MCF 10A (cell line): ENCODE measurements at regions not wholly inside any gene's neighbourhood (a gene's known extent, or its start where the extent isn't known, plus 50 kb on each side); places are given as distances from the start of the nearest gene placed in this dataset.

ENCODE experiments used
- BruUV-seq: library from RNA; stranded (reverse); fragments of 400-500 nt; replicated peaks from 2 replicates; lab custom pipeline; 2021; lab: Mats Ljungman, UMichigan
- CTCF ChIA-PET: fragments of 300-600 bp; sonication (Branson Sonifier 250); formaldehyde crosslinking; extraction: SDS; loops from one replicate; lab custom pipeline; 2021; ENCODE audit warnings: antibody characterized with exemption, inconsistent platforms; lab: Yijun Ruan, JAX
- POLR2A ChIA-PET: fragments of 300-600, 350-650 bp; sonication (Branson Sonifier 250); formaldehyde crosslinking; extraction: SDS; loops from one replicate; lab custom pipeline; 2020; ENCODE audit warnings: antibody characterized with exemption, inconsistent platforms; lab: Yijun Ruan, JAX
- DNase-seq: peaks from one replicate; pipeline ENCODE4 v3.0.0-alpha.2; 2018; ENCODE audit not compliant: unreplicated experiment
- H3K27ac Mint-ChIP-seq: one replicate; pipeline ENCODE4 v1.8.0; 2022; ENCODE audit warnings: mild to moderate bottlenecking, low read depth, mixed read lengths; ENCODE audit not compliant: unreplicated experiment
- H3K27me3 Mint-ChIP-seq: one replicate; pipeline ENCODE4 v1.8.0; 2022; ENCODE audit warnings: mixed read lengths; ENCODE audit not compliant: insufficient read depth, unreplicated experiment
- H3K36me3 Mint-ChIP-seq: one replicate; pipeline ENCODE4 v1.8.0; 2022; ENCODE audit warnings: mild to moderate bottlenecking, moderate library complexity, mixed read lengths; ENCODE audit not compliant: insufficient read depth, unreplicated experiment
- H3K4me1 Mint-ChIP-seq: one replicate; pipeline ENCODE4 v1.8.0; 2022; ENCODE audit warnings: mixed read lengths; ENCODE audit not compliant: insufficient read depth, unreplicated experiment
- H3K4me3 Mint-ChIP-seq: one replicate; pipeline ENCODE4 v1.8.0; 2022; ENCODE audit warnings: mild to moderate bottlenecking, moderate library complexity, mixed read lengths; ENCODE audit not compliant: unreplicated experiment
- H3K9me3 Mint-ChIP-seq: one replicate; pipeline ENCODE4 v1.8.0; 2022; ENCODE audit warnings: mixed read lengths; ENCODE audit not compliant: unreplicated experiment
- intact Hi-C: fragments of 100-400 bp; cut with micrococcal nuclease; formaldehyde crosslinking; loops from 2 replicates; pipeline ENCODE4 v1.14.1; 2022
- TF ChIP-seq, protein P1 (sequence below): fragments of 200-600 bp; IDR thresholded peaks from one replicate; pipeline ENCODE4 v1.8.0; 2022; ENCODE audit warnings: antibody characterized with exemption, mild to moderate bottlenecking; ENCODE audit not compliant: unreplicated experiment

DNA sequence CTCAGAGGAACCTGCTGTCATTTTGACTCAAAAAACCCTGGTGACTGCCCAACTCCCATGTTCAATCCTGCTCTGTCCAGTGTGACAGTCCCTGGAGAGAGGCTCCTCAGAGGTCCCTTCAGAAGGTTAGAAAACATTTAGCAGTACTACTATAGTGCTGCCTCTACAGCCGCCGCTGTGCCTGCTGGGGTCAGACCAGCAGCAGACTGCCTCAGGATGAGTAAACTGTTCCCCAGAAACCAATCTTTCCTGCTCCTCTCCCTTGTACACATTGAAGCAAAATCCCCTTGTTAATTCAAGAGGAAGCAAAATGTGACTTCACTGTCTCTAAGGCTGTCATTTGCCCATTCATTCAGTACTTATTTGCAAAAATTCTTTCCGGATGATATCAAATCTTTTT is 94.8 kb upstream of the SMARCA2 start:
- Mint-ChIP-seq H3K4me3 (no peak overlapping the region), H3K4me1 (peaks cover 19% of the 10 kb centered on the region), H3K9me3 (no peaks in the 10 kb centered on the region), H3K27me3 (peaks cover 45% of the 10 kb centered on the region), H3K36me3 (no peaks in the 10 kb centered on the region), H3K27ac (no peak overlapping the region)
- POLR2A ChIA-PET = no interaction called here
- no peak for DNase-seq
- no TSS peak for BruUV-seq
- TF ChIP-seq, protein P1, sequence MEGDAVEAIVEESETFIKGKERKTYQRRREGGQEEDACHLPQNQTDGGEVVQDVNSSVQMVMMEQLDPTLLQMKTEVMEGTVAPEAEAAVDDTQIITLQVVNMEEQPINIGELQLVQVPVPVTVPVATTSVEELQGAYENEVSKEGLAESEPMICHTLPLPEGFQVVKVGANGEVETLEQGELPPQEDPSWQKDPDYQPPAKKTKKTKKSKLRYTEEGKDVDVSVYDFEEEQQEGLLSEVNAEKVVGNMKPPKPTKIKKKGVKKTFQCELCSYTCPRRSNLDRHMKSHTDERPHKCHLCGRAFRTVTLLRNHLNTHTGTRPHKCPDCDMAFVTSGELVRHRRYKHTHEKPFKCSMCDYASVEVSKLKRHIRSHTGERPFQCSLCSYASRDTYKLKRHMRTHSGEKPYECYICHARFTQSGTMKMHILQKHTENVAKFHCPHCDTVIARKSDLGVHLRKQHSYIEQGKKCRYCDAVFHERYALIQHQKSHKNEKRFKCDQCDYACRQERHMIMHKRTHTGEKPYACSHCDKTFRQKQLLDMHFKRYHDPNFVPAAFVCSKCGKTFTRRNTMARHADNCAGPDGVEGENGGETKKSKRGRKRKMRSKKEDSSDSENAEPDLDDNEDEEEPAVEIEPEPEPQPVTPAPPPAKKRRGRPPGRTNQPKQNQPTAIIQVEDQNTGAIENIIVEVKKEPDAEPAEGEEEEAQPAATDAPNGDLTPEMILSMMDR = no peak
- CTCF ChIA-PET = interaction anchor here (0.8 to 1.2 kb wide), 2 partner anchors 19 to 41 kb away, joined by 3 to 4 read pairs; no protein-coding TSS in a partner anchor
- intact Hi-C loops = no loop called here

- no peak for DNase-seq
- CTCF ChIA-PET = no interaction called here
- no TSS peak for BruUV-seq
- no peaks in the 10 kb centered on the region for H3K9me3 Mint-ChIP-seq
- POLR2A ChIA-PET = no interaction called here
- H3K4me1 Mint-ChIP-seq = peaks cover 6% of the 10 kb centered on the region
- intact Hi-C loops = no loop called here
- TF ChIP-seq, protein P1 = no peak
- no peak overlapping the region for H3K27ac Mint-ChIP-seq
- no peaks in the 10 kb centered on the region for H3K36me3 Mint-ChIP-seq
- H3K27me3 Mint-ChIP-seq = peaks cover 36% of the 10 kb centered on the region
- no peak overlapping the region for H3K4me3 Mint-ChIP-seq
These were observed 93.1 kb upstream of the SMARCA2 start for GRCh38 chr9:1922026-1922425.

DNA sequence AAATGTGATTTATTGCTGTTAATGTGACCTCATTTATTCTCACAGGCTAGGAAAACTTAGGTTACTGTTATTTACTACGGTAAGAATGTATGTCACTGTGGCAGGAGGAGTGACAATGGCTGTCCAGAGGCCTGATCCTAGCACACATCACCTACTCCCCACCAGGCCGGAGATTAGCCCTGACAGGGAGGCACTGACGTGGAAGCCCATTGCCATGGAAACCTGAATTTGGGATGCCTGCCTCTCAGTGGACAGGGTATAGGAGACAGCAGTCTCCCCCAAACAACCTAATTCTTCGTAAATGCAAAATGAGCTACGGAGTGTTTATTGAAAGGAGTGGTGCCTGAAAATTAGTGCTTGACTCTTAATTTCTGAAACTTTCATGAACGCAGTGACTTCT is 87.6 kb upstream of the SMARCA2 start:
- no peaks in the 10 kb centered on the region for H3K36me3 Mint-ChIP-seq
- H3K27me3 Mint-ChIP-seq = peaks cover 33% of the 10 kb centered on the region
- intact Hi-C loops = no loop called here
- no TSS peak for BruUV-seq
- no peak overlapping the region for H3K4me3 Mint-ChIP-seq
- no peaks in the 10 kb centered on the region for H3K4me1 Mint-ChIP-seq
- CTCF ChIA-PET = interaction anchor here (0.9 kb wide), 1 partner anchor 14 kb away, joined by 3 read pairs; no protein-coding TSS in a partner anchor
- TF ChIP-seq, protein P1 = no peak
- DNase-seq = no peak
- H3K27ac Mint-ChIP-seq = no peak overlapping the region
- POLR2A ChIA-PET = no interaction called here
- H3K9me3 Mint-ChIP-seq = no peaks in the 10 kb centered on the region

DNA sequence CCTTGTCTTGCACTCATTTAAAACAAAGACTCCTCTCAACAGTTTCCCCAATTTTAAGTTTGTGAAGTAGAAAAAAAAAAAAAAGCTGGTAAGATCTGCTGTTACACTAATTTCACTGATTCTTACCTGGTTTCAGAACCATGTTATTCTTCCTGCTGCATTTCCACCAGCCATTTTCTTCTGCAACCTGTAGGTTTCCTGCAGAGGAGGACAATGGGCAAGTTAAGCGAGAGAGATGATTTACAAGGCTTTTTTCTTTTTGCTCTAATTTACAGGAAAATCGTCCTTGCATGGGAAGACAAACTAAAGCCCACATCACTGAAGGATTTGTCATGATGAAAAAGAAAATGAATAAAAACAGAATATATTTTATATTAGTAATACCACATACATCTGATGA is 86.0 kb upstream of the SMARCA2 start:
- Mint-ChIP-seq H3K9me3 (no peaks in the 10 kb centered on the region), H3K36me3 (no peaks in the 10 kb centered on the region), H3K4me1 (no peaks in the 10 kb centered on the region), H3K27me3 (peaks cover 37% of the 10 kb centered on the region), H3K27ac (no peak overlapping the region), H3K4me3 (no peak overlapping the region)
- ChIA-PET POLR2A (interaction anchor here (0.7 kb wide), 1 partner anchor 10 kb away, joined by 3 read pairs; no protein-coding TSS in a partner anchor), CTCF (no interaction called here)
- intact Hi-C loops = no loop called here
- TF ChIP-seq, protein P1 = no peak
- DNase-seq = no peak
- no TSS peak for BruUV-seq
